MM.1S (cell line): ENCODE measurements at regions not wholly inside any gene's neighbourhood (a gene's known extent, or its start where the extent isn't known, plus 50 kb on each side); places are given as distances from the start of the nearest gene placed in this dataset.
"Not testable (repeated sequence)": the region's sequence is repeated elsewhere in the genome, so short reads cannot be mapped to it uniquely, and the experiment has no call there.

Experiments used
- DNase-seq: peaks from one replicate; pipeline ENCODE4 v3.0.0-alpha.2; 2015
- H2AFZ ChIP-seq: fragments of 300-600 bp; sonication (generic); 2 replicates; pipeline ENCODE4 v1.6.0; 2016; ENCODE audit warnings: antibody characterized with exemption, low read length
- H3F3A ChIP-seq: fragments of 300-600 bp; sonication (generic); 2 replicates; pipeline ENCODE4 v1.6.1; 2016; ENCODE audit warnings: mild to moderate bottlenecking, antibody characterized with exemption, low read length, moderate library complexity, mixed read lengths; ENCODE audit not compliant: insufficient read depth
- H3K27ac ChIP-seq: fragments of 300-600 bp; sonication (generic); 2 replicates; pipeline ENCODE4 v1.5.1; 2016; ENCODE audit warnings: mild to moderate bottlenecking, low read length
- H3K27me3 ChIP-seq: fragments of 300-600 bp; sonication (generic); replicated peaks from 2 replicates; pipeline ENCODE4 v1.6.0; 2016; ENCODE audit warnings: low read length; ENCODE audit not compliant: insufficient read depth
- H3K36me3 ChIP-seq: fragments of 300-600 bp; sonication (generic); replicated peaks from 2 replicates; pipeline ENCODE4 v1.6.1; 2016; ENCODE audit warnings: mild to moderate bottlenecking, low read length, mixed read lengths; ENCODE audit not compliant: insufficient read depth
- H3K4me1 ChIP-seq: fragments of 300-600 bp; sonication (generic); 2 replicates; pipeline ENCODE4 v1.6.1; 2016; ENCODE audit warnings: low read length, mixed read lengths
- H3K4me2 ChIP-seq: fragments of 300-600 bp; sonication (generic); 2 replicates; pipeline ENCODE4 v1.6.0; 2016; ENCODE audit warnings: low read depth, low read length
- H3K4me3 ChIP-seq: fragments of 300-600 bp; sonication (generic); 2 replicates; pipeline ENCODE4 v1.5.1; 2016; ENCODE audit warnings: low read length, mixed read lengths
- H3K79me2 ChIP-seq: fragments of 300-600 bp; sonication (generic); 2 replicates; pipeline ENCODE4 v1.6.1; 2016; ENCODE audit warnings: mixed run types, low read length, mixed read lengths
- H3K9ac ChIP-seq: fragments of 300-600 bp; sonication (generic); 2 replicates; pipeline ENCODE4 v1.6.1; 2016; ENCODE audit warnings: low read length, mixed read lengths
- H3K9me2 ChIP-seq: fragments of 300-600 bp; sonication (generic); replicated peaks from 2 replicates; pipeline ENCODE4 v1.6.1; 2016; ENCODE audit warnings: mild to moderate bottlenecking, low read length, mixed read lengths; ENCODE audit not compliant: insufficient read depth
- H3K9me3 ChIP-seq: fragments of 300-600 bp; sonication (generic); replicated peaks from 2 replicates; pipeline ENCODE4 v1.6.1; 2016; ENCODE audit warnings: mild to moderate bottlenecking, low read length, mixed read lengths; ENCODE audit not compliant: insufficient read depth
- H4K20me1 ChIP-seq: fragments of 300-600 bp; sonication (generic); 2 replicates; pipeline ENCODE4 v1.6.1; 2016; ENCODE audit warnings: mild to moderate bottlenecking, low read length, moderate library complexity, mixed read lengths; ENCODE audit not compliant: insufficient read depth
- CTCF ChIP-seq: fragments of 300-600 bp; sonication (generic); IDR thresholded peaks from 2 replicates; pipeline ENCODE4 v1.5.1; 2016; ENCODE audit warnings: antibody characterized with exemption, low read length, mixed read lengths
- EZH2 ChIP-seq: fragments of 300-600 bp; sonication (generic); optimal IDR thresholded peaks from 2 replicates; pipeline ENCODE3; 2017; ENCODE audit warnings: low read depth, mild to moderate bottlenecking, antibody characterized with exemption, low read length, mixed read lengths
- EZH2phosphoT487 ChIP-seq: fragments of 300-600 bp; sonication (generic); IDR thresholded peaks from 2 replicates; pipeline ENCODE4 v1.6.1; 2018; ENCODE audit warnings: antibody characterized with exemption, low read length

GRCh38 chr10:53453196-53453595 is 680.6 kb upstream of the MBL2 start:
- no peak overlapping the region for H3K9ac ChIP-seq
- H2AFZ ChIP-seq, result no peak overlapping the region
- H3K4me3 ChIP-seq, result no peak overlapping the region
- no peak for DNase-seq
- H3F3A ChIP-seq, result no peaks in the 10 kb centered on the region
- H3K27me3 ChIP-seq, result no peaks in the 10 kb centered on the region
- H3K9me3 ChIP-seq, result no peaks in the 10 kb centered on the region
- H3K36me3 ChIP-seq, result no peaks in the 10 kb centered on the region
- TF ChIP-seq EZH2phosphoT487 (no peak), CTCF (peak; percentile 11), EZH2 (no peak)
- no peak overlapping the region for H3K4me2 ChIP-seq
- no peaks in the 10 kb centered on the region for H3K4me1 ChIP-seq
- H4K20me1 ChIP-seq, result no peaks in the 10 kb centered on the region
- H3K9me2 ChIP-seq, result no peaks in the 10 kb centered on the region
- H3K79me2 ChIP-seq, result no peaks in the 10 kb centered on the region
- H3K27ac ChIP-seq, result no peak overlapping the region

- Histone ChIP-seq H3K4me2 (no peak overlapping the region), H3K9me2 (no peaks in the 10 kb centered on the region), H3K27ac (no peak overlapping the region), H3K9me3 (no peaks in the 10 kb centered on the region), H3K36me3 (no peaks in the 10 kb centered on the region), H3K79me2 (no peaks in the 10 kb centered on the region), H3K4me1 (no peaks in the 10 kb centered on the region), H3K9ac (no peak overlapping the region), H4K20me1 (no peaks in the 10 kb centered on the region), H3F3A (no peaks in the 10 kb centered on the region), H3K4me3 (no peak overlapping the region), H3K27me3 (no peaks in the 10 kb centered on the region), H2AFZ (no peak overlapping the region)
- no peak for DNase-seq
- no peak for TF ChIP-seq EZH2
- TF ChIP-seq EZH2phosphoT487, result no peak
- no peak for TF ChIP-seq CTCF
These were observed 675.0 kb upstream of the MBL2 start for GRCh38 chr10:53447576-53447975.

- H4K20me1 ChIP-seq, result no peaks in the 10 kb centered on the region
- H3K9me2 ChIP-seq, result no peaks in the 10 kb centered on the region
- H3F3A ChIP-seq, result no peaks in the 10 kb centered on the region
- H2AFZ ChIP-seq, result no peak overlapping the region
- H3K4me3 ChIP-seq, result no peak overlapping the region
- H3K27me3 ChIP-seq, result no peaks in the 10 kb centered on the region
- no peaks in the 10 kb centered on the region for H3K9me3 ChIP-seq
- H3K36me3 ChIP-seq, result no peaks in the 10 kb centered on the region
- no peak overlapping the region for H3K4me2 ChIP-seq
- TF ChIP-seq CTCF (no peak), EZH2phosphoT487 (no peak), EZH2 (no peak)
- no peak overlapping the region for H3K27ac ChIP-seq
- no peaks in the 10 kb centered on the region for H3K4me1 ChIP-seq
- H3K79me2 ChIP-seq, result no peaks in the 10 kb centered on the region
- H3K9ac ChIP-seq, result no peak overlapping the region
- DNase-seq, result no peak
These were observed 669.3 kb upstream of the MBL2 start for GRCh38 chr10:53441843-53442242.

GRCh38 chr10:53440601-53441000 is 668.0 kb upstream of the MBL2 start:
- no peak overlapping the region for H2AFZ ChIP-seq
- H3K9me2 ChIP-seq, result no peaks in the 10 kb centered on the region
- no peak overlapping the region for H3K4me2 ChIP-seq
- H3F3A ChIP-seq, result no peaks in the 10 kb centered on the region
- H3K4me3 ChIP-seq, result no peak overlapping the region
- H3K9ac ChIP-seq, result no peak overlapping the region
- no peak overlapping the region for H3K27ac ChIP-seq
- DNase-seq, result no peak
- no peaks in the 10 kb centered on the region for H3K36me3 ChIP-seq
- no peaks in the 10 kb centered on the region for H3K9me3 ChIP-seq
- H3K4me1 ChIP-seq, result no peaks in the 10 kb centered on the region
- TF ChIP-seq CTCF (no peak), EZH2phosphoT487 (no peak), EZH2 (no peak)
- no peaks in the 10 kb centered on the region for H3K27me3 ChIP-seq
- no peaks in the 10 kb centered on the region for H3K79me2 ChIP-seq
- no peaks in the 10 kb centered on the region for H4K20me1 ChIP-seq

- H3F3A ChIP-seq, H3K79me2 ChIP-seq, H3K27me3 ChIP-seq, H3K4me2 ChIP-seq, H3K4me3 ChIP-seq, H2AFZ ChIP-seq, DNase-seq, H3K27ac ChIP-seq, H3K36me3 ChIP-seq, H3K4me1 ChIP-seq, H4K20me1 ChIP-seq, H3K9me2 ChIP-seq, H3K9ac ChIP-seq, H3K9me3 ChIP-seq: not testable (repeated sequence)
These were observed 666.5 kb upstream of the MBL2 start for GRCh38 chr10:53439075-53439474.
